Hematopoietic multipotent progenitor cell treated with erythropoietin and hydrocortisone succinate and interleukin-3 and kit ligand, for 4 days (in vitro differentiated cells): ENCODE measurements at regions not wholly inside any gene's neighbourhood (a gene's known extent, or its start where the extent isn't known, plus 50 kb on each side); places are given as distances from the start of the nearest gene placed in this dataset.
A peak's percentile ranks its signal among the peaks of the same experiment; 100 is the strongest.

Experiments
- DNase-seq: peaks from one replicate; pipeline ENCODE4 v3.0.0-alpha.2; 2015

- DNase-seq: no peak
Observed at GRCh38 chr2:139925903-139926302, 1145.7 kb upstream of the NXPH2 start.

GRCh38 chr2:139924070-139924469 is 1143.9 kb upstream of the NXPH2 start:
- no peak for DNase-seq

GRCh38 chr2:139918982-139919381 is 1138.8 kb upstream of the NXPH2 start:
- no peak for DNase-seq

GRCh38 chr2:139917690-139918384 is 1137.6 kb upstream of the NXPH2 start:
- DNase-seq: no peak

GRCh38 chr2:139916822-139917221 is 1136.6 kb upstream of the NXPH2 start:
- no peak for DNase-seq

GRCh38 chr2:139911160-139911559 is 1131.0 kb upstream of the NXPH2 start:
- DNase-seq: no peak

GRCh38 chr2:139909136-139909535 is 1128.9 kb upstream of the NXPH2 start:
- DNase-seq: no peak

- no peak for DNase-seq
Observed at GRCh38 chr2:139905624-139906023, 1125.4 kb upstream of the NXPH2 start.

- DNase-seq: no peak
Observed at GRCh38 chr2:139891636-139892035, 1111.4 kb upstream of the NXPH2 start.

- peak; percentile 52 for DNase-seq
Observed at GRCh38 chr2:139885921-139886498, 1105.8 kb upstream of the NXPH2 start.

GRCh38 chr2:139876964-139877363 is 1096.8 kb upstream of the NXPH2 start:
- DNase-seq: no peak

- no peak for DNase-seq
Observed at GRCh38 chr2:139876321-139876720, 1096.1 kb upstream of the NXPH2 start.

- DNase-seq: no peak
Observed at GRCh38 chr2:139872503-139872902, 1092.3 kb upstream of the NXPH2 start.

- DNase-seq: no peak
Observed at GRCh38 chr2:139872032-139872431, 1091.8 kb upstream of the NXPH2 start.

- no peak for DNase-seq
Observed at GRCh38 chr2:139867601-139868226, 1087.5 kb upstream of the NXPH2 start.

- DNase-seq: peak; percentile 63
Observed at GRCh38 chr2:139864821-139865302, 1084.7 kb upstream of the NXPH2 start.

GRCh38 chr2:139854769-139855483 is 1074.7 kb upstream of the NXPH2 start:
- DNase-seq: no peak

- peak; percentile 7 for DNase-seq
Observed at GRCh38 chr2:139850254-139850890, 1070.2 kb upstream of the NXPH2 start.

- no peak for DNase-seq
Observed at GRCh38 chr2:139836769-139837168, 1056.6 kb upstream of the NXPH2 start.

- DNase-seq: no peak
Observed at GRCh38 chr2:139835101-139835500, 1054.9 kb upstream of the NXPH2 start.

- no peak for DNase-seq
Observed at GRCh38 chr2:139828011-139828410, 1047.8 kb upstream of the NXPH2 start.

- no peak for DNase-seq
Observed at GRCh38 chr2:139825726-139826125, 1045.5 kb upstream of the NXPH2 start.

- DNase-seq: no peak
Observed at GRCh38 chr2:139819273-139819796, 1039.1 kb upstream of the NXPH2 start.
